ENCODE measurements at regions not wholly inside any gene's neighbourhood (a gene's known extent, or its start where the extent isn't known, plus 50 kb on each side); places are given as distances from the start of the nearest gene placed in this dataset.

- no peaks in the 10 kb centered on the region for H3K79me2 ChIP-seq (ENCODE audit: insufficient read depth, low read length)
- H3K36me3 ChIP-seq (ENCODE audit: insufficient read depth, low read length): no peaks in the 10 kb centered on the region
- H3F3A ChIP-seq (ENCODE audit: low read depth): no peaks in the 10 kb centered on the region
- no peaks in the 10 kb centered on the region for H3K9me3 ChIP-seq (ENCODE audit: insufficient read depth, low read depth, low read length)
- H3K4me1 ChIP-seq (ENCODE audit: insufficient read depth, low read length, poor library complexity, severe bottlenecking): no peaks in the 10 kb centered on the region
- H2AFZ ChIP-seq (ENCODE audit: low read length): no peak overlapping the region
- H3K9ac ChIP-seq (ENCODE audit: low read depth, low read length, poor library complexity, severe bottlenecking): no peak overlapping the region
- no peaks in the 10 kb centered on the region for H3K9me2 ChIP-seq (replicated peaks; ENCODE audit: low read depth, low read length)
- H3K4me3 ChIP-seq (ENCODE audit: low read length, poor library complexity, severe bottlenecking): no peak overlapping the region
- H3K4me2 ChIP-seq (ENCODE audit: low read depth, low read length, poor library complexity, severe bottlenecking): no peak overlapping the region
- H3K27me3 ChIP-seq (ENCODE audit: insufficient read depth, low read length, poor library complexity, severe bottlenecking): no peaks in the 10 kb centered on the region
- H4K20me1 ChIP-seq (ENCODE audit: insufficient read depth, low read length, poor library complexity, severe bottlenecking): no peaks in the 10 kb centered on the region
- TF ChIP-seq CTCF (conservative IDR thresholded peaks at IDR 0.05; ENCODE audit: low read length) (no peak), EZH2phosphoT487 (IDR thresholded peaks at IDR 0.05; ENCODE audit: borderline replicate concordance) (no peak)
Measured at GRCh38 chrX:93932471-93933220, 258.6 kb downstream of the FAM133A start.

DNA sequence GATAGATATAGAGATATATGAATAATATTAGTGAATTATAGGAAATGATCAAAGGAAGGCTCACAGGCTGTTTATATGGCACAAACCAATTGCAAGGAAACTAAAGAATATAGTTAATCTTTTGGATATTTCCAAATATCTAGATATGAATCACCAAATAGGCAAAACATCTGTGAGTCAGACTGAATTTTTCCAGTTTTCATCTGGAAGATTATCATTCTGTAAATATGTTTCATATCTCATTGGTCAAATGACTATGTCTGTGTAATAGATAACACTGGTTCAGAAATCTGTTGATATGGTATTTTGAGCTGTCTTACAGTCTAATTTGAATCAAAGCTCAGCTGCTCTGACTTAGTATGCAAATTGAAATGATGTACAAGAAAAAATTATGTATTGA lies 303.6 kb downstream of the FAM133A start:
- H3K9me3 ChIP-seq (ENCODE audit: insufficient read depth, low read depth, low read length): no peaks in the 10 kb centered on the region

GRCh38 chrX:93985344-93986307 lies 311.6 kb downstream of the FAM133A start:
- Histone ChIP-seq H3K4me3 (ENCODE audit: low read length, poor library complexity, severe bottlenecking) (no peak overlapping the region), H3K4me2 (ENCODE audit: low read depth, low read length, poor library complexity, severe bottlenecking) (no peak overlapping the region), H2AFZ (ENCODE audit: low read length) (no peak overlapping the region), H3K9me3 (ENCODE audit: insufficient read depth, low read depth, low read length) (no peaks in the 10 kb centered on the region), H3K36me3 (ENCODE audit: insufficient read depth, low read length) (no peaks in the 10 kb centered on the region), H3K9me2 (replicated peaks; ENCODE audit: low read depth, low read length) (no peaks in the 10 kb centered on the region), H3K9ac (ENCODE audit: low read depth, low read length, poor library complexity, severe bottlenecking) (no peak overlapping the region), H3F3A (ENCODE audit: low read depth) (no peaks in the 10 kb centered on the region), H4K20me1 (ENCODE audit: insufficient read depth, low read length, poor library complexity, severe bottlenecking) (no peaks in the 10 kb centered on the region), H3K27me3 (ENCODE audit: insufficient read depth, low read length, poor library complexity, severe bottlenecking) (no peaks in the 10 kb centered on the region), H3K79me2 (ENCODE audit: insufficient read depth, low read length) (no peaks in the 10 kb centered on the region), H3K4me1 (ENCODE audit: insufficient read depth, low read length, poor library complexity, severe bottlenecking) (no peaks in the 10 kb centered on the region)
- TF ChIP-seq CTCF (conservative IDR thresholded peaks at IDR 0.05; ENCODE audit: low read length) (no peak), EZH2phosphoT487 (IDR thresholded peaks at IDR 0.05; ENCODE audit: borderline replicate concordance) (no peak)

More for the DNA sequence above, 303.6 kb downstream of the FAM133A start:
- Histone ChIP-seq H3F3A (ENCODE audit: low read depth) (no peaks in the 10 kb centered on the region), H3K27me3 (ENCODE audit: insufficient read depth, low read length, poor library complexity, severe bottlenecking) (no peaks in the 10 kb centered on the region), H3K4me1 (ENCODE audit: insufficient read depth, low read length, poor library complexity, severe bottlenecking) (no peaks in the 10 kb centered on the region), H3K9ac (ENCODE audit: low read depth, low read length, poor library complexity, severe bottlenecking) (no peak overlapping the region), H3K79me2 (ENCODE audit: insufficient read depth, low read length) (no peaks in the 10 kb centered on the region), H3K9me2 (replicated peaks; ENCODE audit: low read depth, low read length) (no peaks in the 10 kb centered on the region), H4K20me1 (ENCODE audit: insufficient read depth, low read length, poor library complexity, severe bottlenecking) (no peaks in the 10 kb centered on the region), H3K4me3 (ENCODE audit: low read length, poor library complexity, severe bottlenecking) (no peak overlapping the region), H2AFZ (ENCODE audit: low read length) (no peak overlapping the region), H3K36me3 (ENCODE audit: insufficient read depth, low read length) (no peaks in the 10 kb centered on the region), H3K4me2 (ENCODE audit: low read depth, low read length, poor library complexity, severe bottlenecking) (no peak overlapping the region)
- TF ChIP-seq CTCF (conservative IDR thresholded peaks at IDR 0.05; ENCODE audit: low read length) (no peak), EZH2phosphoT487 (IDR thresholded peaks at IDR 0.05; ENCODE audit: borderline replicate concordance) (no peak)
